ENCODE measurements at regions not wholly inside any gene's neighbourhood (a gene's known extent, or its start where the extent isn't known, plus 50 kb on each side); places are given as distances from the start of the nearest gene placed in this dataset.

- Histone ChIP-seq H4K20me1 (ENCODE audit: control insufficient read depth, extremely low read depth, insufficient read depth, low read length) (no peaks in the 10 kb centered on the region), H3K36me3 (ENCODE audit: control insufficient read depth in 2 of 2, extremely low read depth in 1 of 2, insufficient read depth in 2 of 2, low read length in 2 of 2) (no peaks in the 10 kb centered on the region), H3K9ac (ENCODE audit: control insufficient read depth, extremely low read depth, insufficient read depth, low read length) (no peak overlapping the region), H3K9me3 (ENCODE audit: control insufficient read depth, low read depth, low read length) (no peaks in the 10 kb centered on the region), H3K27me3 (ENCODE audit: control insufficient read depth, extremely low read depth, insufficient read depth, low read length) (no peaks in the 10 kb centered on the region), H3K4me2 (ENCODE audit: control insufficient read depth, extremely low read depth, insufficient read depth, low read depth, low read length) (no peak overlapping the region), H3K4me1 (ENCODE audit: control insufficient read depth, extremely low read depth, insufficient read depth, low read length) (no peaks in the 10 kb centered on the region), H2AFZ (ENCODE audit: control insufficient read depth, low read length) (no peak overlapping the region), H3K4me3 (ENCODE audit: control insufficient read depth in 2 of 3, extremely low read depth in 1 of 3, insufficient read depth in 2 of 3, low read depth in 1 of 3, low read length in 3 of 3) (no peak overlapping the region), H3K27ac (ENCODE audit: control insufficient read depth, insufficient read depth, low read length) (no peak overlapping the region), H3K79me2 (ENCODE audit: control insufficient read depth, insufficient read depth, low read length) (no peaks in the 10 kb centered on the region), H3K9me1 (ENCODE audit: control insufficient read depth, extremely low read depth, insufficient read depth, low read length) (no peaks in the 10 kb centered on the region)
- FAIRE-seq (no peak), DNase-seq (ENCODE audit: low read depth, low spot score) (no peak)
- TF ChIP-seq CTCF (optimal IDR thresholded peaks at IDR 0.05 in 1 of 3, IDR thresholded peaks at IDR 0.05 in 1 of 3, conservative IDR thresholded peaks at IDR 0.05 in 1 of 3; ENCODE audit: extremely low read depth in 1 of 3, insufficient read depth in 2 of 3, low read length in 3 of 3) (no peak), EZH2 (IDR thresholded peaks at IDR 0.05; ENCODE audit: low read length) (no peak)
- dilution Hi-C loops (cut with MboI; ENCODE audit: extremely low pct_ligation_motif_present, low sequenced_read_pairs), result no loop called here
Measured at GRCh38 chr18:64993695-64994094, 757.1 kb upstream of the CDH7 start.

- no peak for FAIRE-seq
- dilution Hi-C loops (cut with MboI; ENCODE audit: extremely low pct_ligation_motif_present, low sequenced_read_pairs), result no loop called here
- H3K9me1 ChIP-seq (ENCODE audit: control insufficient read depth, extremely low read depth, insufficient read depth, low read length), result no peaks in the 10 kb centered on the region
- H3K9me3 ChIP-seq (ENCODE audit: control insufficient read depth, low read depth, low read length), result no peaks in the 10 kb centered on the region
- H3K79me2 ChIP-seq (ENCODE audit: control insufficient read depth, insufficient read depth, low read length), result no peaks in the 10 kb centered on the region
- no peak for DNase-seq (ENCODE audit: low read depth, low spot score)
- no peak overlapping the region for H2AFZ ChIP-seq (ENCODE audit: control insufficient read depth, low read length)
- H3K36me3 ChIP-seq (ENCODE audit: control insufficient read depth in 2 of 2, extremely low read depth in 1 of 2, insufficient read depth in 2 of 2, low read length in 2 of 2), result no peaks in the 10 kb centered on the region
- no peaks in the 10 kb centered on the region for H3K4me1 ChIP-seq (ENCODE audit: control insufficient read depth, extremely low read depth, insufficient read depth, low read length)
- no peak overlapping the region for H3K9ac ChIP-seq (ENCODE audit: control insufficient read depth, extremely low read depth, insufficient read depth, low read length)
- no peak overlapping the region for H3K4me3 ChIP-seq (ENCODE audit: control insufficient read depth in 2 of 3, extremely low read depth in 1 of 3, insufficient read depth in 2 of 3, low read depth in 1 of 3, low read length in 3 of 3)
- H3K4me2 ChIP-seq (ENCODE audit: control insufficient read depth, extremely low read depth, insufficient read depth, low read depth, low read length), result no peak overlapping the region
- H4K20me1 ChIP-seq (ENCODE audit: control insufficient read depth, extremely low read depth, insufficient read depth, low read length), result no peaks in the 10 kb centered on the region
- TF ChIP-seq EZH2 (IDR thresholded peaks at IDR 0.05; ENCODE audit: low read length) (no peak), CTCF (optimal IDR thresholded peaks at IDR 0.05 in 1 of 3, IDR thresholded peaks at IDR 0.05 in 1 of 3, conservative IDR thresholded peaks at IDR 0.05 in 1 of 3; ENCODE audit: extremely low read depth in 1 of 3, insufficient read depth in 2 of 3, low read length in 3 of 3) (no peak)
- no peak overlapping the region for H3K27ac ChIP-seq (ENCODE audit: control insufficient read depth, insufficient read depth, low read length)
- no peaks in the 10 kb centered on the region for H3K27me3 ChIP-seq (ENCODE audit: control insufficient read depth, extremely low read depth, insufficient read depth, low read length)
Measured at GRCh38 chr18:64992654-64993053, 758.2 kb upstream of the CDH7 start.

Data from keratinocyte (primary cell).